Peyer's patch (tissue), 4 donors: ENCODE measurements at regions not wholly inside any gene's neighbourhood (a gene's known extent, or its start where the extent isn't known, plus 50 kb on each side); places are given as distances from the start of the nearest gene placed in this dataset.

Source experiments
- DNase-seq, 3 donors: peaks; one replicate each; pipeline ENCODE4 v3.0.0-alpha.2; 2017 to 2019
- H3K27ac ChIP-seq, 4 donors: fragments of 200-600 bp; sonication (generic); one replicate each; pipeline ENCODE4 v1.5.1; 2016 to 2019
- H3K27me3 ChIP-seq, 2 donors: fragments of 200-600 bp; sonication (generic); one replicate each; pipeline ENCODE4 v1.5.1; 2019
- H3K36me3 ChIP-seq, 3 donors: fragments of 200-600 bp; sonication (generic); one replicate each; pipeline ENCODE4 v1.5.1; 2016 to 2019
- H3K4me1 ChIP-seq, 4 donors: fragments of 200-600 bp; sonication (generic); one replicate each; pipeline ENCODE4 v1.5.1; 2016 to 2019
- H3K4me3 ChIP-seq, 4 donors: fragments of 200-600 bp; sonication (generic); 1 replicate in 3 of 4; 2 replicates in 1 of 4; pipeline ENCODE4 v1.5.1; 2016 to 2019; ENCODE audit warnings: mild to moderate bottlenecking in 1 of 4
- H3K9me3 ChIP-seq, 4 donors: fragments of 200-600 bp; sonication (generic); one replicate each; pipeline ENCODE4 v1.5.1; 2016 to 2019; ENCODE audit warnings: mild to moderate bottlenecking in 1 of 4
- POLR2A ChIP-seq, 2 donors: fragments of 450-650 bp; IDR thresholded peaks; one replicate each; pipeline ENCODE4 v1.5.1; 2017; ENCODE audit warnings: antibody characterized with exemption in 2 of 2, mild to moderate bottlenecking in 2 of 2, moderate library complexity in 2 of 2
- TF ChIP-seq, protein P1 (sequence below), 6 experiments: fragments of 450-650 bp in 4 of 6; fragments of 200-600 bp in 2 of 6; sonication (generic) in 1 of 6; IDR thresholded peaks; one replicate each; pipeline ENCODE4 v1.5.1; 2017 to 2019; ENCODE audit warnings: antibody characterized with exemption in 6 of 6, mild to moderate bottlenecking in 3 of 6, moderate library complexity in 1 of 6

GRCh38 chr22:47776329-47776728 lies 1013.9 kb downstream of the TBC1D22A start:
- H3K27ac ChIP-seq = no peak overlapping the region
- H3K27me3 ChIP-seq = no peaks in the 10 kb centered on the region
- H3K36me3 ChIP-seq = no peaks in the 10 kb centered on the region
- no peaks in the 10 kb centered on the region for H3K9me3 ChIP-seq
- H3K4me3 ChIP-seq = no peak overlapping the region
- DNase-seq = no peak
- no peaks in the 10 kb centered on the region for H3K4me1 ChIP-seq
- no peak for TF ChIP-seq POLR2A (IDR thresholded peaks at IDR 0.05)
- TF ChIP-seq, protein P1, sequence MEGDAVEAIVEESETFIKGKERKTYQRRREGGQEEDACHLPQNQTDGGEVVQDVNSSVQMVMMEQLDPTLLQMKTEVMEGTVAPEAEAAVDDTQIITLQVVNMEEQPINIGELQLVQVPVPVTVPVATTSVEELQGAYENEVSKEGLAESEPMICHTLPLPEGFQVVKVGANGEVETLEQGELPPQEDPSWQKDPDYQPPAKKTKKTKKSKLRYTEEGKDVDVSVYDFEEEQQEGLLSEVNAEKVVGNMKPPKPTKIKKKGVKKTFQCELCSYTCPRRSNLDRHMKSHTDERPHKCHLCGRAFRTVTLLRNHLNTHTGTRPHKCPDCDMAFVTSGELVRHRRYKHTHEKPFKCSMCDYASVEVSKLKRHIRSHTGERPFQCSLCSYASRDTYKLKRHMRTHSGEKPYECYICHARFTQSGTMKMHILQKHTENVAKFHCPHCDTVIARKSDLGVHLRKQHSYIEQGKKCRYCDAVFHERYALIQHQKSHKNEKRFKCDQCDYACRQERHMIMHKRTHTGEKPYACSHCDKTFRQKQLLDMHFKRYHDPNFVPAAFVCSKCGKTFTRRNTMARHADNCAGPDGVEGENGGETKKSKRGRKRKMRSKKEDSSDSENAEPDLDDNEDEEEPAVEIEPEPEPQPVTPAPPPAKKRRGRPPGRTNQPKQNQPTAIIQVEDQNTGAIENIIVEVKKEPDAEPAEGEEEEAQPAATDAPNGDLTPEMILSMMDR (IDR thresholded peaks at IDR 0.05) = no peak

DNA sequence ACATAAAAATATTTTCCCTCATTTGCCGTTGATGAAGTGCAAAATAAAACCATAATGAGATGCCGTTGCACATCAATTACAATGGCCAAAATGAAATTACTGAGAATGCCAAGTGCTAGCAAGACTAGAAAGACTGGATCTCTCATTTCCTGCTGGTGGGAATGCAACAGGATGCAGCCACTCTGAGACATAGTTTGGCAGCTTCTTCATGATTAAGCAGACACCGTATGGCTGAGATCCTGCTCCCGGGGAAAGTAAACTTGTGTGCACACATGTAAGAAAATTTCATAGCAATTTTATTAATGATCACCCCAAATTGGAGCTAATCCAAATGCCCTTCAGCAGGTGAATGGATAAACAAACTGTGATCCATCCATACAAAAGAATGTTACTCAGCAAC lies 1013.2 kb downstream of the TBC1D22A start:
- no peaks in the 10 kb centered on the region for H3K4me1 ChIP-seq
- no peak overlapping the region for H3K4me3 ChIP-seq
- no peaks in the 10 kb centered on the region for H3K36me3 ChIP-seq
- no peaks in the 10 kb centered on the region for H3K9me3 ChIP-seq
- TF ChIP-seq, protein P1 (IDR thresholded peaks at IDR 0.05) = no peak
- TF ChIP-seq POLR2A (IDR thresholded peaks at IDR 0.05) = no peak
- no peak overlapping the region for H3K27ac ChIP-seq
- H3K27me3 ChIP-seq = no peaks in the 10 kb centered on the region
- no peak for DNase-seq

GRCh38 chr22:47775191-47775590 lies 1012.7 kb downstream of the TBC1D22A start:
- no peaks in the 10 kb centered on the region for H3K9me3 ChIP-seq
- no peak for DNase-seq
- no peaks in the 10 kb centered on the region for H3K4me1 ChIP-seq
- no peak for TF ChIP-seq POLR2A (IDR thresholded peaks at IDR 0.05)
- TF ChIP-seq, protein P1 (IDR thresholded peaks at IDR 0.05) = no peak
- no peak overlapping the region for H3K4me3 ChIP-seq
- no peak overlapping the region for H3K27ac ChIP-seq
- no peaks in the 10 kb centered on the region for H3K36me3 ChIP-seq
- H3K27me3 ChIP-seq = no peaks in the 10 kb centered on the region

GRCh38 chr22:47773635-47774034 lies 1011.2 kb downstream of the TBC1D22A start:
- Histone ChIP-seq H3K27me3 (no peaks in the 10 kb centered on the region), H3K9me3 (no peaks in the 10 kb centered on the region), H3K36me3 (no peaks in the 10 kb centered on the region), H3K27ac (no peak overlapping the region), H3K4me3 (no peak overlapping the region), H3K4me1 (no peaks in the 10 kb centered on the region)
- DNase-seq = no peak
- no peak for TF ChIP-seq POLR2A (IDR thresholded peaks at IDR 0.05)
- TF ChIP-seq, protein P1 (IDR thresholded peaks at IDR 0.05) = no peak

DNA sequence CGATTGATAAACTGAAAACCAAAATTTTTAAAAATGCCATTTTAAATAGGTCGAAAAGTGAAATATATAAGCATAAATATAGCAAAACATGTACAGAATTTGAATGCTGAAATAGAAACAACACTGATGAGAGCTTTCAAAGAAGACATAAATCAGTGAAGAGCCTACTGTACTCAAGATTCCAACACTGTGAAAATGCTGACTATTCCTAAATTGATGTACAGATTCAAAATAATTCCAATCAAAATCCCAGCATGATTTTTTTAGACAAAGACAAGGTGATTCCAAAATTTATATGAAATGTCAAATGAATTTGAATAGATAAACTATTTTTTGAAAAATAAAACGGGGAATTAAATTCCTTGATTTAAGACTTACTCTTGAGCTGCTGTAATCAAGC lies 1010.4 kb downstream of the TBC1D22A start:
- no peaks in the 10 kb centered on the region for H3K4me1 ChIP-seq
- H3K27ac ChIP-seq = no peak overlapping the region
- no peak overlapping the region for H3K4me3 ChIP-seq
- DNase-seq = no peak
- TF ChIP-seq, protein P1 (IDR thresholded peaks at IDR 0.05) = no peak
- no peak for TF ChIP-seq POLR2A (IDR thresholded peaks at IDR 0.05)
- H3K27me3 ChIP-seq = no peaks in the 10 kb centered on the region
- no peaks in the 10 kb centered on the region for H3K9me3 ChIP-seq
- H3K36me3 ChIP-seq = no peaks in the 10 kb centered on the region

- no peak for DNase-seq
- Histone ChIP-seq H3K4me3 (no peak overlapping the region), H3K27ac (no peak overlapping the region), H3K36me3 (no peaks in the 10 kb centered on the region), H3K9me3 (no peaks in the 10 kb centered on the region), H3K4me1 (no peaks in the 10 kb centered on the region), H3K27me3 (no peaks in the 10 kb centered on the region)
- TF ChIP-seq, protein P1 (IDR thresholded peaks at IDR 0.05) = no peak
- no peak for TF ChIP-seq POLR2A (IDR thresholded peaks at IDR 0.05)
Measured at GRCh38 chr22:47769652-47770051, 1007.2 kb downstream of the TBC1D22A start.
